UCSD-AML1 (cell line): ENCODE measurements at regions not wholly inside any gene's neighbourhood (a gene's known extent, or its start where the extent isn't known, plus 50 kb on each side); places are given as distances from the start of the nearest gene placed in this dataset.
"Not testable (repeated sequence)": the region's sequence is repeated elsewhere in the genome, so short reads cannot be mapped to it uniquely, and the experiment has no call there.

ENCODE experiments used
- DNase-seq: peaks from one replicate; lab custom pipeline; 2025; ENCODE audit not compliant: unreplicated experiment; lab: John Stamatoyannopoulos, UW

DNA sequence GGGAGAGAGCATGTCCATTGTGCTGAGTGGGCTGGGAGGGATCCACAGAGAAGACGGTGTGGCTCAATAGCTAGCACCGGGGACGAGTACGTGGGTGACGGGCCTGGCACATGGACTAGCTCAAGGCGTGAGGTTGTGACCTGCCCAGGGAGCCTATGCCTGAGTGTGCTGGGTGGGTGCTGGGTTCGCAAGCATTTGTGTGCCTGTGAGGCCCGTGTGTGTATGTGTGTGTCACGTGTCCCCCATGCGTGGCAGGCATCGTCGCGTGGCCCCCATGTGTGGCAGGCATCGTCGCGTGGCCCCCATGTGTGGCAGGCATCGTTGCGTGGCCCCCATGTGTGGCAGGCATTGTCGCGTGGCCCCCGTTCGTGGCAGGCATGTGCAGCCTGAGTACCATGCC, 109.2 kb downstream of the TMEM121 start:
- no peak for DNase-seq

DNA sequence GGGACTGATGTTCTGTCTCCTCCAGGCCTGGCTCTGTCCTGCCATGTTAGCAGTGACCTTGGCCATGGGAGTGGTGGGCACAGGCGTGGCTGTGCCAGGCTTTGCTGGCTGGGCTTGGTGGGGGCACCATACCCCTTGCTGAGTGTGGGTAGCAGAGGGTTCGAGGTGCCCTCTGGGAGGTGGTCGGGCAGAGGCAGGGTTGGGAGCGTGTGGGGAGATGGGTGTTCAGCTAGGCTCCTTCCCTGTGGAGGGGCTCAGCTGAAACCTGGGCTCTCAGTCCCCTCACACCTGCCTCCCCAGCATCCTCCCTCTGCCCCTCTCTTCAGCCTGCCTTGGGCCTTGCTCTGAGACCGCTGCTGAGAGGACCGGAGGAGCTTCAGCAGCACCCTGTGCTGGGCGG, 109.6 kb downstream of the TMEM121 start:
- not testable (repeated sequence) for DNase-seq

DNA sequence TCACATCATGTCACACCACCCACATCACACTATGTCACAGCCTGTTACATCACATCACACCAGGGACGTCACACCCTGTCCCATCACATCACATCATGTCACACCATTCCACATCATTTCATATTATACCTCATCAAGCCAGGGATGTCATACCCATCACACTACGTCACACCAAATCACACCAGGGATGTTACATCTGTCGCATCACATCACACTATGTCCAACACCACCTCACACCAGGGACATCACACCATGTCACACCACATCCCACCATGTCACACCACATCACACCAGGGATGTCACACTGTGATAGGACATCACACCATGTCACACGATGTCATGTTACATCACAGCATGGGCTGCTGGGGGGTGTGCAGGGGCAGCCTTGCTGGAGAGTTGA, 110.6 kb downstream of the TMEM121 start:
- no peak for DNase-seq

DNA sequence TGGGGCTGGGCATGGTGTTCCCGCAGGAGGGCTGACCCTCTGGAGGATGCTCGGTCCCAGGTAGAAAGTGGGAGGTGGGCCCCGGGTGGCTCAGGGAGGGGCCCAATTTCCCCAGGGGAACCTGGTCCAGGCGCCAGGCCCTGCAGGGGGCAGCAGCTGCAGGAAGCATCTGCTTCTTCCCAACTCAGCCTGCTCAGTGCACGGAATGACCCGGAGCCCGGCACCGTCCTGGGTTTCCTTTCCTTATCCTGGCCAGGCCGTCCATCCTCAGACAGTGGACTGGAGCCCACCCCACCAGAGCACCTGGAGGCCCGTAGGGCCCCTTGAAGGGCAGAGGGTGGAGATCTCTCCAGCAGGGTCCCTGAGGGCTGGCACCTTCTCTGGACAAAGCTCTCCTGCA, 111.0 kb downstream of the TMEM121 start:
- not testable (repeated sequence) for DNase-seq

DNA sequence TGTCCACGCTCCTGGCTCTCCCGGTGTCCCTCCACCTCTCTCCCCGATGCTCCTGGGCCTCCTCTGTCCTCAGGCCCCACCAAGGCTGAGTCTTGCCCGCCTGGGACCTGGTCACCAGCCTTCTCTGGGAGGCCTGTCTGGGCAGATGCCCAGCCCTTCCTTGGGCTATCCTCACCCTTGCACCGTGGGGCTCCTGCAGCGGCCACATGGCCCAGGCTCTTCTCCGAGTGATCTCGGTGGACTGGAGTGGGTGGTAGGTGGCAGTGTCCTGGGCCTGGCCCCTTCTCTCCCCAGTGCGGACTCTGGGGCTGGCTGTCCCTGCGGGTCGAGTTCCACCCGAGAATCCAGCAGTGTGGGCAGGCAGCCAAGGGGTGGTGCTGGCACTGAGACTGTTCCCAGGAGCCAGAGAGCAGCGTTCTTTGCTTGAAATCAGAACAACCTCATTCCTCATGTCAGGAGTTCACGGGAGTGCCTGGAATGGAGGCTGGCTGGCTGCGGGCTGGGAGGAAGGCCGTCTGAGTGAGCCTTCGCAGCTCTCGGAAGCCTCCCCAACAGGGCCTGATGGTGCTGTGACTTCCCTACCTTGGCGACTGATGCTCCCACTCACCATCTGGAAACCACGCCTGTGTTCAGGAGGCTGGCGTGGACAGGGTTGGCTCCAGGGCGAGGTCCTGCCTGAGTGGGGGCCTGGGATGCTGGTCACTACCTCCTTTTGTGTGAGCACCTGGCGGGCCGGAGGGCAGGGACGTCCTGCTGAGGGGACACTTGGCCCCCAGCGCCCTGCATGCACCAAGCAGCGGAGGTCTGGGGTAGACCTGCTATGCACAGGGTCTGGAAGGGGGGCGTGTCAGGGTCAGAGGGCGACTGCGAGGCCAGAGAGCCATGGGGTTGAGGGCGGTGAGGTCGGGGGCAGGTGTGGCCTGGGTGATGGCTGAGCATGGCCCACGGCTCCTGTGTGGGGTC, 113.9 kb downstream of the TMEM121 start:
- not testable (repeated sequence) for DNase-seq

DNA sequence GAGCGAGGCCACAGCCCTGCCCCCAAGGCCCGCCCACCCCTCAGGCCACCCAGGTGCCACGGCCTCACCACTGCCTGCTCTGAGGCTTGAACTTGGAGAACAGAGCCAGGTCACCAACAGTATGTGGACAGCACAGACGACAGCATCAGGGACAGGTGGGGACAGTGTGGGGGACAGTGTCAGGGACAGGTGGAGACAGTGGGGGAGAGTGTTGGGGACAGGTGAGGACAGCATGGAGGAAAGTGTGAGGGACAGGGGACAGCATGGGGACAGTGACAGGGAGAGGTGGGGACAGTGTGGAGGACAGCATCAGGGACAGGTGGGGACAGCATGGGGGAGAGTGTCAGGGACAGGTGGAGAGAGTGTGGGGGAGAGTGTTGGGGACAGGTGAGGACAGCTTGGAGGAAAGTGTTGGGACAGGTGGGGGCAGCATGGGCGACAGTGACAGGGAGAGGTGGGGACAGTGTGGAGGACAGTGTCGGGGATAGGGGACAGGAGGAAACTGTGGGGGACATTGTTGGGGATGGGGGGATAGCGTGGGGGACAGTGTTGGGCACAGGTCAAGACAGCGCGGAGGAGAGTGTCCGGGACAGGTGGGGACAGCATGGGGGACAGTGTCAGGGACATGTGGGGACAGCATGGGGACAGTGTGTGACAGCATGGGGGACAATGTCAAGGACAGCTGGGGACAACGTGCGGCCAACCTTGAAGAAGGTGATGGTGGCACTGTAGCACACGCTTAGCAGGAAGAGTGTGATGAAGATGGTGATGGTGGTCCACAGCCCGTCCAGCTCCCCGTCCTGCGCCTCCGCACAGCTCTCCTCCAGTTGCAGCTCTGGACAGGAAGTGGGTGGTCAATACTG, 114.9 kb downstream of the TMEM121 start:
- DNase-seq: no peak

DNA sequence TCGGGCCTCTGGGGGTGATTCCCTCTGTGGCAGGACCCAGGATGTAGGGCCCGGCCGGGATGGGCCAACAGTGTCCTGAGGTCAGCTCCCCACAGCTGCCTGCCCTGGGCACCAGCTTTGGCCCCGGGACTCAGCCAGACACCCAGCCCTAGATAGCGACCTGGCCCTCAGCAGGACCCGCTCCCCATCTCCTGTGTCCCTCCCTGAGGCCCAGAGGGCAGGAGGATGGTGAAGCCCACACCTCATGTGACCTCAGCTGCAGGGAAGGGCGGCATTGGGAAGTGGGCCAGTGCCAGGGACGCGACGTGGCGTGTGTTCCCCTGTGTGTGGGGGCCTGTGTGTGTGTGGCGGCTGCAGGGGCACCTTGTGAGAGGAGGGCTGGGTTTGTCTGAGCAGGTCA, 115.6 kb downstream of the TMEM121 start:
- DNase-seq: not testable (repeated sequence)

DNA sequence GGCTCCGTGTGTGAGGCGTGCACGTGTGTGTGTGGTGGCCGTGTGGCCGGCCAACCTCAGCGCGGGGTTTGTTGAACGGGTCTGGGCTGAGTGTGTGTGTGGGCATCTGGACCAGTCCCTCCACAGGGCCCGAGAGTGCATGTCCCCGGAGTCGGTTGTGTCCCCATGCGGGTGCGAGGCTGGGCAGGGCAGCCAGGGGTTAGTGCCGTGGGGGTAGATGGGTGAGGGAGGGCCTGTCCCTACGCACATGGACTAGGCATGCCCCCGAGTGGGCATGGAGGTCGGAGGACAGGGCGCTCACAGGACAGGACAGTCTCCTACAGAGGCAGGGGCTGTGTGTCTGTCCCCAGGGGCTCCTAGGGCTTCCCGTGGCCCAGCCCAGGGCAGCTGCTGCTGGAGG, 116.1 kb downstream of the TMEM121 start:
- not testable (repeated sequence) for DNase-seq

DNA sequence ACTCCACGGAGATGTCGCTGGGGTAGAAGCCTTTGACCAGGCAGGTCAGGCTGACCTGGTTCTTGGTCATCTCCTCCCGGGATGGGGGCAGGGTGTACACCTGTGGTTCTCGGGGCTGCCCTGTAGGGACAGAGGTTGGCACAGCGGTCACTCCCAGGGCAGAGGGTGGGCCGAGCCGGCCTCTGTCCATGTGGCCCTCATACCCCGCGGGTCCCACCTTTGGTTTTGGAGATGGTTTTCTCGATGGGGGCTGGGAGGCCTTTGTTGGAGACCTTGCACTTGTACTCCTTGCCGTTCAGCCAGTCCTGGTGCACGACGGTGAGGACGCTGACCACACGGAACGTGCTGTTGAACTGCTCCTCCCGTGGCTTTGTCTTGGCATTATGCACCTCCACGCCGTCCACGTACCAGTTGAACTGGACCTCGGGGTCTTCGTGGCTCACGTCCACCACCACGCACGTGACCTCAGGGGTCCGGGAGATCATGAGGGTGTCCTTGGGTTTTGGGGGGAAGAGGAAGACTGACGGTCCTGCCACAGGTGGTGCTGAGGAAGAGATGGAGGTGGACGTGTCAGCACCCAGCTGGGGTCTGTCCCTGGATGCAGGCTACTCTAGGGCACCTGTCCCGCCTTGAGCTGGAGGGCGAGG, 117.1 kb downstream of the TMEM121 start:
- DNase-seq: not testable (repeated sequence)

DNA sequence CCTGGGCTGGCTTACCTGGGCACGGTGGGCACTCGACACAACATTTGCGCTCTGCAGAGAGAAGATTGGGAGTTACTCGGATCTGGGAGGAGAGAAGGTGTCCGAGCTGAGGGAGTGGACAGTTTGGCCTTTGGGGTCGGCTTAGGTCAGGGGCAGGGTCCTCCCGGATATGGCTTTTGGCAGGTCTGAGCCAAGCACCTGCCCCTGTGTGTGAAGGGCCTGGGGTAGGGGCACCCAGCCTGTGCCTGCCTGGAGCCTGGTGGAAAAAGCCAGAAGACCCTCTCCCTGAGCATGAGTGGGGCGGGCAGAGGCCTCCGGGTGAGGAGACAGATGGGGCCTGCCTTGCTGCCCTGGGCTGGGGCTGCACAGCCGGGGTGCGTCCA, 117.7 kb downstream of the TMEM121 start:
- not testable (repeated sequence) for DNase-seq

DNA sequence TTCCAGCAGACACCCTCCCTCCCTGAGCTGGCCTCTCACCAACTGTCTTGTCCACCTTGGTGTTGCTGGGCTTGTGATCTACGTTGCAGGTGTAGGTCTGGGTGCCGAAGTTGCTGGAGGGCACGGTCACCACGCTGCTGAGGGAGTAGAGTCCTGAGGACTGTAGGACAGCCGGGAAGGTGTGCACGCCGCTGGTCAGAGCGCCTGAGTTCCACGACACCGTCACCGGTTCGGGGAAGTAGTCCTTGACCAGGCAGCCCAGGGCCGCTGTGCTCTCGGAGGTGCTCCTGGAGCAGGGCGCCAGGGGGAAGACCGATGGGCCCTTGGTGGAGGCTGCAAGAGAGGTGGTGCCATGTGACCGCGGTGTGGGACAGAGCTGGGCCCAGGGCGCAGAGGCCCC, 118.1 kb downstream of the TMEM121 start:
- not testable (repeated sequence) for DNase-seq

DNA sequence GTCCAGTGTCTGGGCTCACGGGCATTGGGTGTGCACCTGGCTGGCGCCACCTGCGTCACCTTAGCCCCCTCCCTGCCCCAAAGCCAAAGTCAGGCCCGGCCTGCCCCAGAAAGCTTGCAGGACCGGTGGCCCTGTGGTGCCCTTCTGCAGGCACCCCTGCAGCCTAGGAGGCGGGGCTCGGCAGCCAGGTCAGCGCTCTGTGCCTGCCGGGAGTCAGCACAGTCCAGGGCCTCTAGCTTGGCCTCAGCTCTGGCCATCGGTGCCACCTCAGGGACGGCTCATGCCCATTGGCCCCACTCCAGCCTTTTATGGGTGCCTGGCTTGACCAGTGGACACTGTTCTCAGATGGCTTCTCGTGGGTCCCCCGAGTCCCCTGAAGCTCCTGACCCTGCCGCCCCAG, 118.5 kb downstream of the TMEM121 start:
- DNase-seq: not testable (repeated sequence)

DNA sequence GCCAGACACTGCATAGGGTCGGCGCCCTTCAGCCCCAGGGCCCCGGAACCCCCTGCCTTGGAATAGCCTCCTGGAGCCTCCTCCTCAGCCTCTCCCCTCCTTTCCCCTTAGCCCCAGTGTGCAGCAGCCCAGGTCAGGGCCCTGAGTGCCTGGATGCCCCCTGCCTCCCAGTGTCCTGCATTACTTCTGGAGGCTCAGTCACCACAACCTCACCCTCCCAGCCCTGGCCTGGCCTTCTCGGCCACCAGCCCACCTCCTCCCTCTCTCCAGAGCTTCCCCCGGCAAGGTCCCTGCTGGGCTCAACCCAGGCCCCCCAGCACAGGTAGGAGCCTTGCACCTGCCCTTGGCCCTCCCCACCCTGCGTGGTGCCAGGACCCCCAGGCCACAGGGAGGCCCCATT, 119.0 kb downstream of the TMEM121 start:
- DNase-seq: not testable (repeated sequence)

DNA sequence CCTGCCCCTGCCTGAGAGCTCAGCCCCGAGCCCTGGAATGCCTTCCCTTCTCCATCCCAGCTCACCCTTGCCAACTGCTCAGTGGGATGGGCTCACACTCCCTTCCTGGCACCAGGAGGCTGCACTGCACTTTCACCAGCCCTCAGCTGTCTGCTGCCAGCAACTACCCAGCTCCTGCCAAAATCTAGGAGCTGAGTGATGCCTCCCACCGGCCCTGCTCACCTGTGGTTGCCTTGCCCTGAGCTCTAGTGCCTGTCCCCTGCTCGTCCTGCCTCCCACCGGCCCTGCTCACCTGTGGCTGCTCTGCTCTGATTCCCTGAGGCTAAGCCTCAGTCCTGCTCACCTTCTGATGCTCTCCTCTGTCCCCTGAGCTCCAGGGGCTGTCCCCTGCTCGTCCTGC, 119.8 kb downstream of the TMEM121 start:
- DNase-seq: no peak

DNA sequence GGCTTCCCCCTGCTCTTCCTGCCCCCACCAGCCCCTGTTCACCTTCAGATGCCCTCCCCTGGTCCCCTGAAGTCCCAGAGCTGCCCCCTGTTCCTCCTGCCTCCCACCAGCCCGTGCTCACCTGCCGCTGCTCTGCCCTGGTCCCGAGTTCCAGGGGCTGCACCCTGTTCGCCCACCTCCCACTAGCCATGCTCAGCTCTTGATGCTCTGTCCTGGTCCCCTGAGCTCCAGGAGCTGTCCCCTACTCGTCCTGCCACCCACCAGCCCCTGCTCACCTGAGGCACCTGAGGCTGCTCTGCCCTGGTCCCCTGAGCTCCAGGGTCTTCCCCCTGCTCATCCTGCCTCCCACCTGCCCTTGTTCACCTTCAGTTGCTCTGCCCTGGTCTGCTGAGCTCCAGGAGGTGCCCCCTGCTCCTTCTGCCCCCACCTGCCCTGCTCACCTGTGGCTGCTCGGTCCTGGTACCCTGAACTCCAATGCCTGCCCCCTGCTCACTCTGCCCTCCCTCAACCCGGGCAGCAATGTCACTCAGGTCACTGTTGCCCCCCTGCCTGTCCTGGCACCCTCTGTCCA, 120.4 kb downstream of the TMEM121 start:
- DNase-seq: not testable (repeated sequence)

DNA sequence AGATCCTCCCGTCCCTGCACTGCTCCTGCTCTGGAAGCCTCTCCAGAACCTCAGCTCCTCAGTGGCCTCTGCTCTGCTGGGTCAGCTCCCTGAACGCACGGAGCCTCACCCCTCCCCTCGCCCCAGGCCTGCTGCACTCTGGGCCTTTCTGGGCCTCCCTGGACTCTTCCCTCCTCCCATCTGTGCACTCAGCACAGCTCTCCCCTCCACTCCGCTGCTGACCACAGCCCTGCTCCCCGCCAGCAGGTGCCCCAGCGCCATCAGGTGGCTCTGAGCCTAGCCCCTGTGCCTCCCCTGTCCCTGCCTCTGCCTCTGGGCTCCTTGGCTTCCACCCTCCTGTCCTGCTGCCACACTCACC, 121.0 kb downstream of the TMEM121 start:
- DNase-seq: not testable (repeated sequence)

DNA sequence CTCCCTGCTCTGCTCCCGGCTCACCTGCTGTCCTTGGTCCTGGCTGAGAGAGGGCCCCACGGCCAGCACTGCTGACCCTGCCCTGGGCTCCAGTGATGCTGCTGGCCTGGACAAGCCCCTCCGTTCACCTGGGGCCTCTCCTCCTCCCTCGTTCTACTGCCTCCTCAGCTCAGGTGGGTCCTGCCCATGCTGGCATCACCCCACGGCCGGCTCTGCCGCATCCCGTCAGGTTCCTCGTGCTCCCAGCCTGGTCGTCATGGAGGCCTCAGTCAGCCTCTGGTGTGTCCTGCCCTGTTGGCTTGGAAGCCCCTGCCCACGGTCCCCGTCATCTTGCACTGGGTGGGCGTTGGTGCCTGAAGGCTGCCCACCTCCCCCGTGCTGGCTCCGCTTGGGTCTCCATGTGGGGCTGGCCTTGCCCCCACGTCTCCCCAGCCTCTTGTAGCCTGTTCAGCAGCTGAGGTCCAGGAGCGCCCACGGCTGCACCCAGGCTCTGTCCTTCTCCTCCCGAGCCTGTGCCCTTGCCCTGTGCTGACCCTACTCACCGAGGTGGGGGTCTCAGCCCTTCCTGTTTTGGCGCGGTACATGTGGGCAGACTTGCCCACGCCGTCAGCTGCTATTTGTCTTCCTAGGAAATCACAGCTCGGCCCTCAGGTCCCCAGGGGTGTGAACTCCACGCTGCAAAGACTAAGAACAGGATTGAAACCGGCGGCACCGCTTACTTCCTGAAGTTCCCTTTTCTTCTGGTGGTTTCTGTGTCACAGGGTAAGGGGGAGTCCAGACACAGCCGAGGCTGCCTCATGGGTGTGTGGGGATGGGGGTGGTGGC, 121.6 kb downstream of the TMEM121 start:
- DNase-seq: no peak

DNA sequence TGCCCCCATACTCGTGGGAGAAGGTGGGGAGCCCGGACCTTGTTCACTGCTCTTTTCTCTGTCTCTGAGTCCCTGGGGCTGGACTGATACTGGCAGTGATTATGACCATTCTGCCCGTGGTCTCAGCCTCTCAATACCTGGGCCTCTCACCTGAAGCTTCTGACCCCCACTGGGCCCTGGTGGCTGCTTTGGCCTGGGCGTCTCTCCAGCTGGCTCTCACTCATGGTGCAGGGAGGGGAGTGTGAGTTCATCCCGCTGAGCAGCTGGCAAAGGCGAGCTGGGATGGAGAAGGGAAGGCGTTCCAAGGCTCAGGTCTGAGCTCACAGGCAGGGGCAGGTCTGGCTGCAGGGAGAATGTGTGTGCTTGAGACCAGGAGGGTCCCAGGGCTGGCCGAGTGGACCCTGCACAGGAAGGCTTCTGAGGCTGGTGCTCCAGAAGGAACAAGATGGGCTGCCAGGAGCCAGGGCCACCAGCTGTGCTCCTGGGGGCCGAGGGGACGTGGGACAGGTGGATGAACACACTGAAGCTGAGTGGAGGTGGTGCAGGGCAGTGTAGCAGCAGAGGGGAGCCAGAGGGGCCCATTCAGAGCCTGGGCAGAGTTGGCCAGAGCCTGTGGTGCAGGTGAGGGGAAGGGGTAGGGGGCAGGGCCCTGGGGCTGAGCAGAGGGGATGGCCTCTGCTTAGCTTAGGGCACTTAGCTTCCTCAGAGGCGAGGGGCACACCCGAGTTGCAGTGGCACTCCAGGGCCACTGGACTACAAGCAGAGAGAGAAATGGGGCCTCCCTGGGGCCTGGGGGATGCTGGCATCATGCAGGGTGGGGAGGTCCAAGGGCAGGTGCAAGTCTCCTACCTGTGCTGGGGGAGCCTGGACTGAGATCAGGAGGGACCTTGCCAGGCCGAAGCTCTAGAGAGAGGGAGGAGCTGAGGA, 122.5 kb downstream of the TMEM121 start:
- DNase-seq: not testable (repeated sequence)

DNA sequence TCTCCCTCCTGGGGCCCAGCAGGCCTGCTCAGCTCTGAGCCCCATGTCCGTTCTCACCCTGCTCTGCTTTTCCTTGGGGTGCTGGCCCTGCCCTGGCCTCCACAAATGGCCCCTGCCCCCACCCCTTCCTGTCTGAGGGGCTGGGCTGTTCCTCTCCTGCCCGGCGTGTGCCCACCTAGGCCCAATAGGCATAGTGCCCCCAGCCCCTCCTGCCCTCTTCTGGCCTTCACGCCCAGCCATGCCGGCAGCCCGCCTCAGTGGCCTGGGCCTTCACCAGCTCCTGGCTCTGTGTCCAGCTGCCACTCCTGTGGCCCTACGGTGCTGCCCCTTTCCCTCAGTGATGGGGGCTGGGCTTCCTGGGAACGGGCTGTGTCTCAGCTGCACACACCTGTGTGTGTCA, 125.9 kb downstream of the TMEM121 start:
- DNase-seq: not testable (repeated sequence)
